ENCODE measurements at regions not wholly inside any gene's neighbourhood (a gene's known extent, or its start where the extent isn't known, plus 50 kb on each side); places are given as distances from the start of the nearest gene placed in this dataset.

GRCh38 chr3:115513416-115513800 is 109.9 kb upstream of the GAP43 start:
- peak in 2 of 4 donors; percentile 27 to 29 for DNase-seq (ENCODE audit: low read depth in 4 of 4, low spot score in 3 of 4)

DNA sequence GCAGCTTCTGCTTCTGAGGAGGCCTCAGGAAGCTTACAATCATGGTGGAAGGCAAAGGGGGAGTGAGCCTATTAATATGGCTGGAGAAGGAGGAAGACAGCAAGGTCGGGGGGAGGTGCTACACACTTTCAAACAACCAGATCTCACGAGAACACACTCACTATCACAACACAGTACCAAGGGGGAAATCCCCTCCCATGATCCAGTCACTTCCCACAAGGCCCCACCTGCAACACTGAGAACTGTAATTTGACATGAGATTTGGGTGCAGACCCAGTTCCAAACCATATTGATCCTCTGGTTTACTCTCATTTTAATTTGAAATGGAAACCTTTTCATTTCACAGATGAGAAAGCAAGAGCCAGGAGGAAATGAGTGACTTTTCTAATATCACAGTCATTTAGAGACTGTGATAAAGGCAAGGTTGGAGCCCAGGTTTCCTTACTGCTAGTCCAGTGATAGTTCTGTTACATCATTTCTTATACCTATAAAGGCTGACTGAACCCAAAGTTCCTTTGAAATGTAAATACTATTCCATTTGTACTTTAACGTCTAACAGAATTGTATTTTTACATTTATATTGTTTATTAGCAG is 105.8 kb upstream of the GAP43 start:
- no peak for DNase-seq (ENCODE audit: low read depth in 4 of 4, low spot score in 3 of 4)

DNA sequence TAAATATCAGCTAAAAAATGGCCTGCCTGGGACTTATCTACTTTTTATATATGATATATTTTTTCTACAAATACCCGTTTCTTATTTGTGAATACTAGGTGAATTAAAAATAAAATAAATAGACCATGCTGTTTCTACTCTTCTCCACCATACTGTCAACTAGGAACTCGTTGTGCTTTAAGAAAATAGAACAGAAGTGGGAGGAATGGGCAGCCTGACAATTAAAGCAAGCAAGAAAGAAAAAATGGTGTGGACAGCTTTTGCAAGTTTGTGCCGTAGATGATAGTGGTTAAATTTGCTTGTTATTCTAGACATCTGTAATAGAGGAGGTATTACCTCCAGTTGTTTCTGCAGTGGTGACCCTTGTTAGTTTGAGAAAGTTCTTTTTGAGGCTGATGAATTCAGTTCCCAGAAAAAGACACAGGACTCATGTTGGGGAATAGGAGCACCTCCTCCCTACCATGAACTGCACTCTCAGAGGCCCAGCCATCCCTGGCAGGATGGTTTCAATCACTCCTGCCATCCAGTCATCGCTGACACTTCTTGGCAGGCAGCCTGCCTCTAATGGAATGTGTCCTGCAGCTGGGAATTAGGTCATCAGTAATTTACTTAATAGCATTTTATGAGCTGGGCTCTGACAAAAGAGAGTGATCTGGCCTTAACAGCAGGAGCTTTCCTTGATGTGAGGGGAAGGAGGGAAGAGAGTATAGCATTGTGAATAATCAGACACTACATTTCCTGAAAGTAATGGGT is 105.0 kb upstream of the GAP43 start:
- peak in 2 of 4 donors; percentile 39 to 49 for DNase-seq (ENCODE audit: low read depth in 4 of 4, low spot score in 3 of 4)

- no peak for DNase-seq (ENCODE audit: low read depth in 4 of 4, low spot score in 3 of 4)
These were observed 103.1 kb upstream of the GAP43 start for GRCh38 chr3:115520241-115520640.

DNA sequence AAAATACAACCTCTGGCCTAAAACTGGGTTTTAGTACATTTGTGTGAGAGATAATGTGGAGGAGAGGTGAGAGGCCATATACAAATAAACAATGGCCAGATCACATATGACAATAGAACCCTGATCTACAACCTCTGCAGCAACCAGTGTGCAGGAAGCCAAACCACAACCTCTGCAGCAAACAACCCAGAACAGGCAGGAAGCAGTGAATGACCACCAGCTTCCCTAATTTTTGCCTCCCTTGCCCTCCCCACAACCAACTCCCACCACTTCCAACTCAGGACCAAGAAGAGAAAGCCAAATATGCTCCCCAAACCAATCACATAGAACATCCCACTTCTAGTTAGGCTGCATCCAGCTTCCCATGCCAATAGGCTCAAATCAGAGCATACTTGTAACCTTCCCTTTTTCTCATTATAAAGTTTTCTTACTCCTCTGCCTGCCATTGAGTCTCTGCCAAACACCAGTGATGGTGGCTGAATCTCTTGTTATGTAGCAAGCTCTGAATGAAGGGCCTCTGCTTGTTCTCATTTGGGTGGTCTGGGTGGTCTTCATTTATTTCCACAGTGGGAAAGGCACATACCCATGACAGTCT is 102.6 kb upstream of the GAP43 start:
- DNase-seq (ENCODE audit: low read depth in 4 of 4, low spot score in 3 of 4): no peak

GRCh38 chr3:115523458-115523857 is 99.9 kb upstream of the GAP43 start:
- DNase-seq (ENCODE audit: low read depth in 4 of 4, low spot score in 3 of 4): no peak

DNA sequence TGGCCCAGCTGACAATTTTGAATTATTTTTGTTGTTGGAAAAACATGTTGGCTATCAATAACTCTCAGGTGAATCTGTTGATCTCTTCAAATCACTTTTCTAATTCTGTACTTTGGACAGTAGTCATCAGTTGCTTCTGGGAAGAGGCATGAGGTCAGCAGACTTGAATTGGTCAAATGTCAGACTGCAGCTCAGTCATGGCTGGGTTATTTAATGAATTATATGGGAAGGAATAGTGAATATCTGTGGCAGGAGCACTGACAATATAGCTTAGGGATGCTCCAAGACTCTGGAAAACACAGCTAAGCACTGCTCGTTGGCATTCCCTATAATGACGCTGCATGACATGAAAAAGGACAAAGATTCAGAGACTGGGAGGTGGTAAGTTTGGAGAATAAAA is 98.8 kb upstream of the GAP43 start:
- no peak for DNase-seq (ENCODE audit: low read depth in 4 of 4, low spot score in 3 of 4)

GRCh38 chr3:115525731-115526130 is 97.6 kb upstream of the GAP43 start:
- no peak for DNase-seq (ENCODE audit: low read depth in 4 of 4, low spot score in 3 of 4)

DNA sequence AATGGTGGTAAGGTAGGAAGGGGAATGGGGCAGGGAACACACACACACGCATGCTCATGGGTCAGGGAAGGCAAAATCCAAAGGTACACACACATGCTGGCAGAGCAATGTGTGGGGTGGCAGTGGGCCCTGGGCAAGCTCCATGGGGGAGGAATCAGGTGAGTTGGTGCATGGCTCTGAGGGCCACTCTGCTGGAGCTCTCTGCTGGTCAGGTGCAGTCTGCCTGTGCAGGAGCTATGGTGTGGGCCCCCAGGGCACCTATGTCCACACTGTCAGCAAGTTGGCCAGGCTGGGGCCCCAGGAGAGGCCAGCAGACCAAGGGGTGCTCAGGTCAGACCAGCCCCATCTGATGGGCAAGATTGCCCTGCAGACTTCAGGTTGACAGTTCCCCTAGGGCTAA is 90.1 kb upstream of the GAP43 start:
- DNase-seq (ENCODE audit: low read depth in 4 of 4, low spot score in 3 of 4): no peak

DNA sequence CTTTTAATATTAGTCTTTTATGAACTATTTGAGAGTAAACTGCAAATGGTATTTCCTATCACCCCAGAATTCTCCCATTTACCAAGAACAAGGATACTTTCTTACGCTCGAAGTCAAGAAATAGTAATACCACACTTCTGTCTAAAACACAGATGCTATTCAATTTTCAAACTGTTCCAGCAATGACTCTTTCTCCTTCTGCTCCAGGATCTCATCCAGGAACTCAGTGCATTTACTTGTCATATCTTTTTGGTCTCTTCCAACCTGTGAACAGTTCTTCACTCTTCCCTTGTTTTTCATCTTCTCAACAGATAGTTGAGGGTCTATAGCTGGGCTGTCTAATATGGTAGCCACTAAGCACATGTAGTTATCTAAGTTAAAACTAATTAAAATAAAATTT is 87.1 kb upstream of the GAP43 start:
- no peak for DNase-seq (ENCODE audit: low read depth in 4 of 4, low spot score in 3 of 4)

GRCh38 chr3:115537669-115538068 is 85.6 kb upstream of the GAP43 start:
- no peak for DNase-seq (ENCODE audit: low read depth in 4 of 4, low spot score in 3 of 4)

- DNase-seq (ENCODE audit: low read depth in 4 of 4, low spot score in 3 of 4): no peak
These were observed 76.1 kb upstream of the GAP43 start for GRCh38 chr3:115547207-115547606.

- DNase-seq (ENCODE audit: low read depth in 4 of 4, low spot score in 3 of 4): no peak
These were observed 74.7 kb upstream of the GAP43 start for GRCh38 chr3:115548611-115549010.

DNA sequence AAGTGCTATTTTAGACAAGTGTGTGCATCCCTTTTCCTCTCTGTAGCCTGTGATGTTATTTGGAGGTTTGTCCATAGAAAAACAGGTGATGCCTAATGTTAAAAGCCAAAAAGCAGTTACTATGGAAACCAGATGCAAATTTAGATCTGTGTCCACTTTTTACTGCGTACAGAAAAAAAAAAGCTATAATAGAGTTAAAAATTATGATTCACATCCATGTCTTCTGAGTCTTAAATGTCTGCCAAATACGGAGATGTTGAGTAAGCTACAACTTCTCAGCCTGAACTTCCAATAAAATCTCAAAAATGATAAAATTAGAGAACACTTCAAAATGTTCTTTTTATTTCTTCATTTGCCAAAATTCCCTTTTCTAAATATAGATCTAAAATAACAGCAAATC is 74.2 kb upstream of the GAP43 start:
- DNase-seq (ENCODE audit: low read depth in 4 of 4, low spot score in 3 of 4): no peak

DNA sequence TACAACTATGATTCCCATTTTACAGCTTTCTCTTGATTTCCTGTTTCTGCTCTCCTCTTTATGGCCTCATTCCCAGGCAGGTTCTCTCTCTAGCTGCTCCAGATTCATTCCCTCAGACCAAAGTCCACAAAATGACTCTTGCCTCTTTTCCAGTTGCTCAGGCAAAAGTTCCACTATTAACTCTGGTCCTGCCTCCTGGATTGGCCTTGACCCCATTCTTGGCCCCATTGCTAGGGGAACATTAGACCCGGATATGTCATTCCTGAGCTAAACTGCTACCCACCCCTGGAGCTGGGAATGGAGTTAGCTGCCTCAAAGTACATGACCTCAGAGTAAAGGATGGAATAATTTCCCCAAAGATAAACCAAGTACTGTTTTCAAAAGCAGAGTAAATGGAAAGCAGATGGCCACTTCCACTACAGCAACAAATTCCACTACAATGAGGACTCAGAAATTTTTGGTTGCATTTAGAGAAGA is 73.0 kb upstream of the GAP43 start:
- DNase-seq (ENCODE audit: low read depth in 4 of 4, low spot score in 3 of 4): no peak

- DNase-seq (ENCODE audit: low read depth in 4 of 4, low spot score in 3 of 4): no peak
These were observed 72.3 kb upstream of the GAP43 start for GRCh38 chr3:115551016-115551415.

DNA sequence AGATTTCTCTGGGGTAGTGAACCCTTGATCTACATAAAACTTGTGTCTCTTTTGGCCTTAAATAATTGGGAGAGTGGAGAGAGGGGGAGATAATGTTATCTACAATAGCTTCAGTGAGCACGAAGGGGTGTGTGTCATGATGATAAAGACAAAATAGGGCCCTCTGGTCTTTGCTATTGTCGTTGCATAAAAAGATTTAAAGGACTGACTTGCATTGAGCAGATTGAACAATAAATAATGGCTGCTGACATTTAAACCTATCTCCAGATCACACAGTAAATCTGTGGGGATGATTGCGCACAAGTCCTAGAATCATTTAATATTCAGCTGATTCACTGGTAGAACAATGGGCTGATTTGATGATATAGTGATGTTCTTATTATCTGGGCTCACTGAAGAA is 71.3 kb upstream of the GAP43 start:
- no peak for DNase-seq (ENCODE audit: low read depth in 4 of 4, low spot score in 3 of 4)

DNA sequence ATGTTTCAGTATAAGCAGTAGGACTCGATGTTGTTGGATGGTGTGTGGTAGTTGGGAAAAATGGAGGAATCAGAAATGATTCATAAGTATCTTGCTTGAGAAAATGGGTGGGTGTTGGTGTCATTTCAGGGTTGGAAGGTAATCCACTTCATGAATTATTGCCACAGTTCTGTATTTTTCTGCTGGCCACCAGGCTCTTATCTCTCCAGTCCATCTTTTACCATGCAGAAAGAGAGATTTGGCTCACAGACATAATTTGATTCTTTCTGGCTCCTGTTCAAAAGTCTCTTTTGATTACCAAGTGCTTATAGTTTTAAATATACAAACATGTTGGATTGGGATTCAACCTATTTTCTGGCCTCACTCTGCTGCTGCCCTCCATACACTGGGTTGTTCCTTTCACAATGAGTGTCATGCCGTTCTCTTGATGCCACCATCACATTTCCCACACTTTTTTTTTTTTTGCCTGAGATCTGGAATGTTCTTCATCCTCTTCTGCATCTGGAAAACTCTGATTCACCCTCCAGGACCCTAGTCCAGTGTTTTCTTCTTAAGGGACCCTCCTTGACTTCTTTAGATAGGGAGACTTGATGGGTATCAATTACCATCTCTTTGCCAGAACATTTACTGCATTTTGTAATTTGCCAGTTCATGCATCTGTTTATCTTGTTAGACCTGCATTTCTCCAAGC is 69.4 kb upstream of the GAP43 start:
- DNase-seq (ENCODE audit: low read depth in 4 of 4, low spot score in 3 of 4): no peak

DNA sequence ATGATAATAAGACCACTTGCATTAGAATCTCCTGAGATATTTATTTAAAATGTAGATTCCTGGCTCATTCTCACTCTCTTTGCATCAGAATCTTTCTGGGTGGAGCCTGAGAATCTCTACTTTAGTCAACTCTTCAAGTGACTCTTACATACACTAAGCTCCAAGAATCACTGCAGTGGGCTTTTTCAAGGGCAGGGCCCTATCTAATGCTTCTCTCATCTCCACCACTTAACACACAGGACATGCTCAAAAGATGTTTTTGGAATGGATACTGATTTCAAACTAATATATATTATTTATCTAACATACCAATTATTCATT is 68.9 kb upstream of the GAP43 start:
- no peak for DNase-seq (ENCODE audit: low read depth in 4 of 4, low spot score in 3 of 4)

DNA sequence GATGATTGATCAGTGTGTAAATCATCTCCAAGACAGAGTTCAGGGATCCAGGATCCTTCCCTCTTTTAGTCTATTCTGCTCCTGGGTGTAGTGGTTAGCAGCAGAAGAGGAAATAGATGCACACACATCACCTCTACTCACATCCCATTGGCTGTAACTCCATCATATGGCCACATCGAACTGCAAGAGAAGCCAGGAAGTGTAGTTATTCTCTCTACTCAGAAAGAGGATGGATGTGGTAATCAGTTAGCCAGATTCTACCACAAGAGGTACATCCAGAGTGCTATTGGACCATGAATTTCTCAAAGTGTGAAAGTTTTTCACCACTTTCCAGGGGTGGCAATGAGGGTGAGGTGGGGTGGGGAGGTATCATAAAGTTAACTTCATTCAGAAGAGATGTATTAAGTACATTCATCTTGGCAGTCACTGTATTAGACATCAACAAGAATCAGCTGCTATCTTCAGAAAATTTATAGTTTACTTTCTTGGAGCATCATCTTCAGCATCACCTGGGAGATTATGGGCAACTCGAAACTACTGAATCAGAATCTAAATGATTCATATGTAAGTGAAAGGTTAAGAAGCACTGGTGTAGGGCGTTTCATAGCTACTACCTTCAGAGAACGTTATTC is 60.6 kb upstream of the GAP43 start:
- DNase-seq (ENCODE audit: low read depth in 4 of 4, low spot score in 3 of 4): no peak

GRCh38 chr3:115563984-115564383 is 59.3 kb upstream of the GAP43 start:
- no peak for DNase-seq (ENCODE audit: low read depth in 4 of 4, low spot score in 3 of 4)
